ENCODE measurements at regions not wholly inside any gene's neighbourhood (a gene's known extent, or its start where the extent isn't known, plus 50 kb on each side); places are given as distances from the start of the nearest gene placed in this dataset.

- TF ChIP-seq EZH2phosphoT487 (IDR thresholded peaks at IDR 0.05; ENCODE audit: borderline replicate concordance) (no peak), CTCF (conservative IDR thresholded peaks at IDR 0.05; ENCODE audit: low read length) (no peak)
Observed at GRCh38 chr18:8952174-8952573, 150.3 kb upstream of the NDUFV2 start.
